ENCODE measurements at regions not wholly inside any gene's neighbourhood (a gene's known extent, or its start where the extent isn't known, plus 50 kb on each side); places are given as distances from the start of the nearest gene placed in this dataset.

DNA sequence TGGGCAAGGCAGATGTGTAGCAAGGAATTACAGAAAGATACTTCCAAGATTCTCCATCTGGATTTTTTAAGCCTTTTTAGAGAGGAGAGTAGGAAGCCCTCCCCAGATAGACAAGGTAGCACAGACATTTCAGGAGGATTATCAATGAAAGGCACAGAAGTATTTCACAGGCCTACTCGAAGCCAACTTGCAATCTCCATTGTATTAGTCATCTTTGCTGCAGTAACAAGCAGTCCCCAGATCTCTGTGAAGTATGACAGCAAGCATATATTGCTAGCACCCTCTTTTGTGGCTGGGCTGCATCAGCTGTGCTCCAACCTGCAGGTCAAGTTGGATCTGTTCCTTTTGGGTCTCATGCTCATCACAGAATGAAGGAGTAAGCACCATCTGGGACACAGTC, 101.6 kb downstream of the MAF start:
- no peak overlapping the region for H3K4me3 ChIP-seq (ENCODE audit: insufficient read length, low read depth)
- TF ChIP-seq SUZ12 (IDR thresholded peaks at IDR 0.05; ENCODE audit: extremely low read depth, insufficient read depth, insufficient read length) (no peak), ZNF274 (IDR thresholded peaks at IDR 0.05; ENCODE audit: low read depth, low read length) (no peak), YY1 (IDR thresholded peaks at IDR 0.05; ENCODE audit: insufficient read depth, insufficient read length) (no peak)
- H3K9me3 ChIP-seq (ENCODE audit: insufficient read depth, low read length), result peaks cover 15% of the 10 kb centered on the region; the same call in 1 of the 2 replicates
- no peaks in the 10 kb centered on the region for H3K4me1 ChIP-seq (ENCODE audit: insufficient read depth, insufficient read length)
- H3K36me3 ChIP-seq (ENCODE audit: insufficient read depth, insufficient read length, low read length), result no peaks in the 10 kb centered on the region
- no peak overlapping the region for H3K9ac ChIP-seq (ENCODE audit: insufficient read length, low read depth)
- DNase-seq (ENCODE audit: low read depth, low spot score), result no peak
- no peaks in the 10 kb centered on the region for H3K27me3 ChIP-seq (ENCODE audit: insufficient read depth, insufficient read length)

DNA sequence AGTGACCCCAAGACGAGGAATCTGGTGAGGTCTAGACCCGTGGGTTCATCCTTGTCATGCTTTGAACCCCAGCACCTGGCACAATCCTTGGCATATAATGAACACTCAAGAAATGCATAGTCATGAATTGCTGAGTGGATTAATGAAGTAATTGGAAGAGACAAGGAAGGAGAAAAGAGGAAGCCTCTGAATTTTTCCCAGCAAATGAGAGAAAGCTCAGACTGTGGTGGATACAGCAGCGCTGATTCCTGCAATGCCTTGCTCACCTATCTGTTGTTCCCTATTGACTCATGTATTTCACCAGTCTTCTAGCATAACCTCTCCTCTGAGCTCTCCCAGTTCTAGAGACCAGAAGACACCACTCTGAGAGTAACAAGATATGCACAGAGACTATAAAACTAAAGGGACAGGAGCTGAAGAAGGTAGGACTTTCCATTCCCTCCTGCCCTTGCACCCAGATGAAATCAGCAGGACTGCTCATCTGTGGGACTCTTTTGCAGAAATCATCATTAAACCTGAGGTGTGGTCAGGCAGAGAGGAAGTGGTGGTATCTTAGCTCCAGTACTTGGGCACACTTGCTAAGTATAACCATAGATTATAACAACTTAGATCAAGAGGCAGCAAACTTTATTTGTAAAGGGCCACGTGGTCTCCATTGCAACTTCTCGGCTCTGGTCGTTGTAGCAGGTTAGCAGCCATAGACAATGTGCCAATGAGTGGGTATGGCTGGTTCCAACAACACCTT, 102.8 kb downstream of the MAF start:
- H3K4me1 ChIP-seq (ENCODE audit: insufficient read depth, insufficient read length), result no peaks in the 10 kb centered on the region
- no peaks in the 10 kb centered on the region for H3K27me3 ChIP-seq (ENCODE audit: insufficient read depth, insufficient read length)
- TF ChIP-seq YY1 (IDR thresholded peaks at IDR 0.05; ENCODE audit: insufficient read depth, insufficient read length) (no peak), ZNF274 (IDR thresholded peaks at IDR 0.05; ENCODE audit: low read depth, low read length) (no peak), SUZ12 (IDR thresholded peaks at IDR 0.05; ENCODE audit: extremely low read depth, insufficient read depth, insufficient read length) (no peak)
- H3K36me3 ChIP-seq (ENCODE audit: insufficient read depth, insufficient read length, low read length), result no peaks in the 10 kb centered on the region
- H3K9ac ChIP-seq (ENCODE audit: insufficient read length, low read depth), result no peak overlapping the region
- peaks cover 15% of the 10 kb centered on the region; the same call in 1 of the 2 replicates for H3K9me3 ChIP-seq (ENCODE audit: insufficient read depth, low read length)
- H3K4me3 ChIP-seq (ENCODE audit: insufficient read length, low read depth), result no peak overlapping the region
- DNase-seq (ENCODE audit: low read depth, low spot score), result no peak

DNA sequence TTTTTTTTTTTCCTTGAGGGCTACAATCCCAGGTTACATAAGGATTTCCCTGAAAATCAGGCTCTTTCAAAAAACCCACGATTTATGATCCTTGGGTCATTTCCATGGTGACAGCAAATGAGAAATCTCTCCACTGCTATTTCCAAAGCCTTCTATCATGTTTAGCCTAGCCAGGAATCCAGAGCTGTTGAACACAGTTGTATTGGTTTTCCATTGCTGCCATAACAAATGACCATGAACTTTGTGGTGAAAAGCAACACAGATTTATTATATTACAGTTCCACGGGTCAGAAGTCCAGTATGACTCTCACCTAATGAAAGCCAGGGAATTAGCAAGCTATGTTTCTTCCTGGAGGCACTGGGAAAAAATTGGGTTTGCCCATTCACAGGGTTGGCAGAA, 106.6 kb downstream of the MAF start:
- H3K9ac ChIP-seq (ENCODE audit: insufficient read length, low read depth), result no peak overlapping the region
- H3K9me3 ChIP-seq (ENCODE audit: insufficient read depth, low read length), result peaks cover 11% of the 10 kb centered on the region; the same call in 1 of the 2 replicates
- H3K36me3 ChIP-seq (ENCODE audit: insufficient read depth, insufficient read length, low read length), result no peaks in the 10 kb centered on the region
- H3K27me3 ChIP-seq (ENCODE audit: insufficient read depth, insufficient read length), result no peaks in the 10 kb centered on the region
- DNase-seq (ENCODE audit: low read depth, low spot score), result no peak
- no peaks in the 10 kb centered on the region for H3K4me1 ChIP-seq (ENCODE audit: insufficient read depth, insufficient read length)
- no peak overlapping the region for H3K4me3 ChIP-seq (ENCODE audit: insufficient read length, low read depth)
- TF ChIP-seq ZNF274 (IDR thresholded peaks at IDR 0.05; ENCODE audit: low read depth, low read length) (no peak), SUZ12 (IDR thresholded peaks at IDR 0.05; ENCODE audit: extremely low read depth, insufficient read depth, insufficient read length) (no peak), YY1 (IDR thresholded peaks at IDR 0.05; ENCODE audit: insufficient read depth, insufficient read length) (no peak)

DNA sequence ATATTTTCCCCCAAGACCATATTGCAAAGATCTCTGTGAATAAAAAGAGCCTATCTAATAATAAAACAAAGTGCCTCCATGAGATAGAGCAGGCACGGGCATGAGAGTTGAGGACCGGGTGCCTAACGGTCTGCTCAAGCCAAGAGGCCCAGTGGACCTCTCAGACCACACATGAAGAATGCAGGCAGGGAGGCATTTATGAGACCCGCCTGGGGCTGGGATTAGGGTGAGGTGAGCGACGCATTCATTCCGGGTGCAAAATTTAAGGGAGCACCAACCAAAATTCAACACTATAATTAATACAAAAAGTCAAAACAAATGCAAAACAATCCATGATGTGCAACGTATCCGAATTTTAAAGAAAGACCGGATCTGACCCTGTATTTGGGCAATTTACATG, 108.5 kb downstream of the MAF start:
- Histone ChIP-seq H3K27me3 (ENCODE audit: insufficient read depth, insufficient read length) (no peaks in the 10 kb centered on the region), H3K36me3 (ENCODE audit: insufficient read depth, insufficient read length, low read length) (no peaks in the 10 kb centered on the region), H3K9ac (ENCODE audit: insufficient read length, low read depth) (no peak overlapping the region), H3K9me3 (ENCODE audit: insufficient read depth, low read length) (peaks cover 14% of the 10 kb centered on the region; the same call in 1 of the 2 replicates), H3K4me3 (ENCODE audit: insufficient read length, low read depth) (no peak overlapping the region), H3K4me1 (ENCODE audit: insufficient read depth, insufficient read length) (no peaks in the 10 kb centered on the region)
- TF ChIP-seq ZNF274 (IDR thresholded peaks at IDR 0.05; ENCODE audit: low read depth, low read length) (no peak), YY1 (IDR thresholded peaks at IDR 0.05; ENCODE audit: insufficient read depth, insufficient read length) (no peak), SUZ12 (IDR thresholded peaks at IDR 0.05; ENCODE audit: extremely low read depth, insufficient read depth, insufficient read length) (no peak)
- no peak for DNase-seq (ENCODE audit: low read depth, low spot score)

DNA sequence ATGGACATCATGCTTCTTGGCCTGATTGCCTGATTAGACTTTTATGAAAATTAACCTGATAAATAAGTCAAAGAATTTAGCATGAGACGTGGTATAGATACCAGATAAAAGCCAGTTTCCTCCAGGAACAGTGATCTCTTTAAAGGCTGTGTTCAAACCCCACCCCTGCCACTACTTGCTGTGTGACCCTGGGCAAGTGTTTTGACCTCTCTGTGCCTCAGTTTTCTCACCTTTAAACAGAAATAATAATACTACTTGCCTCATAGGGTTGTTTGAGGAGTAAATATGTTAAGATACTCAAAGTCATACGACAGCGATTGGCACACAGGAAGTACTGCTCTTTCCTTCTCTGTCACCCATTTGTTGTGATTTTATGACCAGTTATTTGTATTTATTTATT, 115.5 kb downstream of the MAF start:
- H3K4me1 ChIP-seq (ENCODE audit: insufficient read depth, insufficient read length), result no peaks in the 10 kb centered on the region
- peaks cover 3% of the 10 kb centered on the region for H3K27me3 ChIP-seq (ENCODE audit: insufficient read depth, insufficient read length)
- H3K9ac ChIP-seq (ENCODE audit: insufficient read length, low read depth), result no peak overlapping the region
- no peak for TF ChIP-seq YY1 (IDR thresholded peaks at IDR 0.05; ENCODE audit: insufficient read depth, insufficient read length)
- TF ChIP-seq ZNF274 (IDR thresholded peaks at IDR 0.05; ENCODE audit: low read depth, low read length), result no peak
- no peak for TF ChIP-seq SUZ12 (IDR thresholded peaks at IDR 0.05; ENCODE audit: extremely low read depth, insufficient read depth, insufficient read length)
- no peaks in the 10 kb centered on the region for H3K36me3 ChIP-seq (ENCODE audit: insufficient read depth, insufficient read length, low read length)
- no peak for DNase-seq (ENCODE audit: low read depth, low spot score)
- H3K9me3 ChIP-seq (ENCODE audit: insufficient read depth, low read length), result 0 out of 2 replicates have a peak, but pooled peaks cover 4% of the 10 kb centered on the region
- no peak overlapping the region for H3K4me3 ChIP-seq (ENCODE audit: insufficient read length, low read depth)

DNA sequence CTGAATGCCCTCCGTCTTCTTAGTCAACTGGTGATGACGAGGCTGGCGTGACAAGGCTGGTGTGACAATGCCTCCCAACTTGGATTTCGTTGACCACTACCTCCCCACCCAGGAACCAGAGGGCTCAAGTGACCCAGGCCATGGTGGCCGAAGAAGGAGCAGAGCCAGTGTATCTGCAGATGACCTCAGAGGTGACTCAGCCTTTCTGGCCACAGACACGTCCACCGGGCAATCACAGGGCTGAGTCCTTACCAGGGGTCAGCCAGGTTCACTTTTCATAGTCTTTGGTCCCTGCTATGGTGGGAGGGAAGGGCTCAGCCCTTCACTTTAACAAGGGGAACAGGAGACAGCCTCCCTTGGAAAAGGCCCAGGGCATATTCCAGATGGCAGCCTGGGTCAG, 116.3 kb downstream of the MAF start:
- no peak for DNase-seq (ENCODE audit: low read depth, low spot score)
- Histone ChIP-seq H3K9me3 (ENCODE audit: insufficient read depth, low read length) (0 out of 2 replicates have a peak, but pooled peaks cover 4% of the 10 kb centered on the region), H3K36me3 (ENCODE audit: insufficient read depth, insufficient read length, low read length) (no peaks in the 10 kb centered on the region), H3K27me3 (ENCODE audit: insufficient read depth, insufficient read length) (peaks cover 3% of the 10 kb centered on the region), H3K4me1 (ENCODE audit: insufficient read depth, insufficient read length) (no peaks in the 10 kb centered on the region), H3K9ac (ENCODE audit: insufficient read length, low read depth) (no peak overlapping the region), H3K4me3 (ENCODE audit: insufficient read length, low read depth) (no peak overlapping the region)
- TF ChIP-seq YY1 (IDR thresholded peaks at IDR 0.05; ENCODE audit: insufficient read depth, insufficient read length) (no peak), SUZ12 (IDR thresholded peaks at IDR 0.05; ENCODE audit: extremely low read depth, insufficient read depth, insufficient read length) (no peak), ZNF274 (IDR thresholded peaks at IDR 0.05; ENCODE audit: low read depth, low read length) (no peak)

DNA sequence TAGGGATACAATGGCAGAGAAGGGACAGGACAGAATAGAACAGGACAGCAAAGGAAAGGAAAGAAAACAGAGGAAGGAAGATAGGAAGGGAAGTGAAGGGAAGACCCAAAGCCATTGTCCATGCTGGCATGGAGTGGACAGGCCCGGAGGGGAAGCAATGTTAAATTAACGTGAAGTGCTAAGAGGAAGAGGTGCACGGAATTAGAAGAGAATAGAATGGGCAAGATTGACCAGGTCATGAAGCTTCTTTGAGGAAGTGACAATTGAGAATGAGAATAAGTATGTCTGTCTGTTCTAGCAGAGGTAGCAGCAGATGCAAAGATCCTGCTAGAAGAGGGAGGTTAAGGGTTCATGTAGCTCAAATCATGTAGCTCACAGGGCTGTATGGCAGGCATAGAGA, 117.2 kb downstream of the MAF start:
- H3K27me3 ChIP-seq (ENCODE audit: insufficient read depth, insufficient read length), result peaks cover 3% of the 10 kb centered on the region
- H3K4me1 ChIP-seq (ENCODE audit: insufficient read depth, insufficient read length), result no peaks in the 10 kb centered on the region
- H3K36me3 ChIP-seq (ENCODE audit: insufficient read depth, insufficient read length, low read length), result no peaks in the 10 kb centered on the region
- no peak overlapping the region for H3K9ac ChIP-seq (ENCODE audit: insufficient read length, low read depth)
- no peak overlapping the region for H3K4me3 ChIP-seq (ENCODE audit: insufficient read length, low read depth)
- no peak for DNase-seq (ENCODE audit: low read depth, low spot score)
- H3K9me3 ChIP-seq (ENCODE audit: insufficient read depth, low read length), result 0 out of 2 replicates have a peak, but pooled peaks cover 3% of the 10 kb centered on the region
- TF ChIP-seq YY1 (IDR thresholded peaks at IDR 0.05; ENCODE audit: insufficient read depth, insufficient read length) (no peak), ZNF274 (IDR thresholded peaks at IDR 0.05; ENCODE audit: low read depth, low read length) (no peak), SUZ12 (IDR thresholded peaks at IDR 0.05; ENCODE audit: extremely low read depth, insufficient read depth, insufficient read length) (no peak)
